CD14-positive monocyte (primary cell): ENCODE measurements at regions not wholly inside any gene's neighbourhood (a gene's known extent, or its start where the extent isn't known, plus 50 kb on each side); places are given as distances from the start of the nearest gene placed in this dataset.
A peak's percentile ranks its signal among the peaks of the same experiment; 100 is the strongest.

Source experiments
- DNase-seq, 3 donors: peaks; one replicate each; pipeline ENCODE4 v3.0.0-alpha.2; 2011 to 2022
- H2AFZ ChIP-seq: 2 replicates; pipeline ENCODE4 v1.6.0; 2012; ENCODE audit warnings: mild to moderate bottlenecking, low read depth, low read length, inconsistent platforms; ENCODE audit not compliant: insufficient read depth, poor library complexity, severe bottlenecking
- H3K27ac ChIP-seq, 2 donors: 1 replicate in 1 of 2; 2 replicates in 1 of 2; pipeline ENCODE4 v1.5.1; 2012 to 2013; ENCODE audit warnings: low read length in 2 of 2, control low read depth in 1 of 2, inconsistent platforms in 1 of 2, low read depth in 1 of 2, mild to moderate bottlenecking in 1 of 2
- H3K27me3 ChIP-seq, 2 donors: one replicate each; pipeline versions ENCODE4 v1.6.0 to v1.6.1; 2011 to 2013; ENCODE audit warnings: low read length in 2 of 2; ENCODE audit not compliant: control insufficient read depth in 2 of 2, insufficient read depth in 2 of 2
- H3K36me3 ChIP-seq, 2 donors: replicated peaks in 1 of 2; 1 replicate in 1 of 2; 2 replicates in 1 of 2; pipeline versions ENCODE4 v1.5.1 to v1.6.1; 2012 to 2013; ENCODE audit warnings: low read length in 2 of 2, control low read depth in 1 of 2, inconsistent platforms in 1 of 2, mild to moderate bottlenecking in 1 of 2; ENCODE audit not compliant: insufficient read depth in 2 of 2, control insufficient read depth in 1 of 2
- H3K4me1 ChIP-seq, 2 donors: 1 replicate in 1 of 2; 2 replicates in 1 of 2; pipeline versions ENCODE4 v1.5.1 to v1.6.1; 2012 to 2013; ENCODE audit warnings: low read length in 2 of 2, control low read depth in 1 of 2, inconsistent platforms in 1 of 2, mild to moderate bottlenecking in 1 of 2, moderate library complexity in 1 of 2; ENCODE audit not compliant: insufficient read depth in 2 of 2, control insufficient read depth in 1 of 2
- H3K4me2 ChIP-seq: replicated peaks from 2 replicates; pipeline ENCODE3; 2012; ENCODE audit warnings: low read length, moderate library complexity, mild to moderate bottlenecking; ENCODE audit not compliant: poor library complexity, severe bottlenecking; ENCODE audit errors: extremely low read depth
- H3K4me3 ChIP-seq, 3 experiments: fragments of 200-600 bp in 1 of 3; sonication (generic) in 1 of 3; replicated peaks in 1 of 3; 1 replicate in 2 of 3; 2 replicates in 1 of 3; pipeline ENCODE4 v1.5.1; 2011 to 2013; ENCODE audit warnings: low read length in 3 of 3, mild to moderate bottlenecking in 3 of 3, control low read depth in 2 of 3, low read depth in 2 of 3, inconsistent platforms in 1 of 3, moderate library complexity in 1 of 3
- H3K79me2 ChIP-seq: 2 replicates; pipeline ENCODE4 v1.6.0; 2012; ENCODE audit warnings: mild to moderate bottlenecking, control low read depth, inconsistent platforms, low read length, moderate library complexity; ENCODE audit not compliant: insufficient read depth
- H3K9ac ChIP-seq: 2 replicates; pipeline ENCODE4 v1.6.0; 2017; ENCODE audit warnings: low read length, mild to moderate bottlenecking; ENCODE audit not compliant: insufficient read depth, poor library complexity, severe bottlenecking
- H3K9me3 ChIP-seq, 2 donors: replicated peaks in 1 of 2; 1 replicate in 1 of 2; 2 replicates in 1 of 2; pipeline versions ENCODE4 v1.5.1 to v1.6.1; 2012 to 2013; ENCODE audit warnings: low read length in 2 of 2, control low read depth in 1 of 2; ENCODE audit not compliant: control insufficient read depth in 1 of 2, insufficient read depth in 1 of 2
- H4K20me1 ChIP-seq: 2 replicates; pipeline ENCODE4 v1.6.0; 2012; ENCODE audit warnings: mild to moderate bottlenecking, low read length, control low read depth, moderate library complexity; ENCODE audit not compliant: insufficient read depth
- H3K27ac Mint-ChIP-seq, 7 donors: one replicate each; pipeline ENCODE4 v1.8.0; 2020; ENCODE audit warnings: mild to moderate bottlenecking in 7 of 7, mixed read lengths in 7 of 7, moderate library complexity in 6 of 7, inconsistent platforms in 2 of 7
- H3K27me3 Mint-ChIP-seq, 3 donors: one replicate each; pipeline ENCODE4 v1.8.0; 2021 to 2022; ENCODE audit warnings: low read depth in 3 of 3, mild to moderate bottlenecking in 3 of 3, mixed read lengths in 3 of 3, moderate library complexity in 3 of 3, inconsistent platforms in 1 of 3
- H3K36me3 Mint-ChIP-seq, 2 donors: one replicate each; pipeline ENCODE4 v1.8.0; 2020; ENCODE audit warnings: mixed read lengths in 2 of 2, inconsistent platforms in 1 of 2, mild to moderate bottlenecking in 1 of 2
- H3K4me1 Mint-ChIP-seq: one replicate; pipeline ENCODE4 v1.8.0; 2020; ENCODE audit warnings: mild to moderate bottlenecking, mixed read lengths
- H3K4me3 Mint-ChIP-seq, 2 donors: one replicate each; pipeline ENCODE4 v1.8.0; 2020; ENCODE audit warnings: mild to moderate bottlenecking in 2 of 2, mixed read lengths in 2 of 2, moderate library complexity in 1 of 2
- H3K9me3 Mint-ChIP-seq, 7 donors: one replicate each; pipeline ENCODE4 v1.8.0; 2020 to 2022; ENCODE audit warnings: mixed read lengths in 7 of 7, mild to moderate bottlenecking in 6 of 7, moderate library complexity in 6 of 7, inconsistent platforms in 2 of 7
- CTCF ChIP-seq: fragments of 200-600 bp; IDR thresholded peaks from one replicate; pipeline ENCODE4 v1.8.0; 2022; ENCODE audit warnings: antibody characterized with exemption, mild to moderate bottlenecking
- WGBS: methylation state at CpG from one replicate; pipeline ENCODE4 v1.1.5; 2013; ENCODE audit warnings: missing lambda C conversion rate; ENCODE audit not compliant: insufficient coverage; 5-methylcytosine and 5-hydroxymethylcytosine counted together
- intact Hi-C, 2 donors: fragments of 100-400 bp; cut with micrococcal nuclease; formaldehyde crosslinking; loops; one replicate each; pipeline versions ENCODE4 v1.15.0 to v1.15.1; 2023

DNA sequence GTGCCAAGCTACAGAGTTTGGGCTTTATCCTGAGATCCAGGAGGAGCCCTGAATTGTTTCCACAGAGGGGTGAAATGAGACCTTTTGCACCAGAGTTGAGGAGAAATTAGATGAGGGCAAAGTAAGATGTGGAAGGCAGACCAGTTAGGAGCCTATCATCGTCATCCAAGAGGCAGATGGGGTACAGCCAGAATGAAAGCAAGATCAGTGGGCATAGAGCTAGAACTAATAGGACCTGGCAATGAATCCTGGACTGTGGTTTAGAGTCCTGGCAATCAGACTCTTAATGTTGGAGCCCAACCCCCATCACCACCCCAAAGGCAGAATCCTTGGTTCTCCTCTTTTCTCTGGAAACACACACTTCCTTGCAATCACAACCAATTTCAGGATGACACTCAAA is 166.6 kb upstream of the HMGA2 start:
- Histone ChIP-seq H2AFZ (no peak overlapping the region), H3K27ac (no peak overlapping the region), H3K4me1 (peaks cover 0 to 10% of the 10 kb centered on the region in 2 donors), H3K79me2 (no peaks in the 10 kb centered on the region), H3K9me3 (no peaks in the 10 kb centered on the region), H4K20me1 (no peaks in the 10 kb centered on the region), H3K27me3 (peaks cover 0 to 2% of the 10 kb centered on the region in 2 donors), H3K36me3 (no peaks in the 10 kb centered on the region), H3K4me3 (no peak overlapping the region), H3K9ac (no peak overlapping the region), H3K4me2 (no peak overlapping the region)
- Mint-ChIP-seq H3K4me1 (peaks cover 18% of the 10 kb centered on the region), H3K9me3 (peaks cover 0 to 3% (median 0%) of the 10 kb centered on the region in 7 donors), H3K36me3 (no peaks in the 10 kb centered on the region), H3K27ac (no peak overlapping the region), H3K4me3 (no peak overlapping the region), H3K27me3 (peaks cover 3 to 11% (median 10%) of the 10 kb centered on the region in 3 donors)
- no peak for DNase-seq
- TF ChIP-seq CTCF: no peak
- 100% methylated on average over 1 of the region's 1 CpG for WGBS
- intact Hi-C loops: no loop called here

GRCh38 chr12:65658360-65658759 is 165.9 kb upstream of the HMGA2 start:
- Mint-ChIP-seq H3K4me1 (peaks cover 17% of the 10 kb centered on the region), H3K27ac (peak overlapping the region in 2 of 7 donors; percentile 42 to 52), H3K27me3 (peaks cover 3 to 11% (median 10%) of the 10 kb centered on the region in 3 donors), H3K36me3 (no peaks in the 10 kb centered on the region), H3K9me3 (peaks cover 0 to 3% (median 0%) of the 10 kb centered on the region in 7 donors), H3K4me3 (no peak overlapping the region)
- Histone ChIP-seq H3K9ac (no peak overlapping the region), H3K27ac (no peak overlapping the region), H3K4me3 (no peak overlapping the region), H3K4me1 (peaks cover 0 to 10% of the 10 kb centered on the region in 2 donors), H2AFZ (no peak overlapping the region), H3K4me2 (no peak overlapping the region), H3K9me3 (no peaks in the 10 kb centered on the region), H3K27me3 (peaks cover 0 to 2% of the 10 kb centered on the region in 2 donors), H4K20me1 (no peaks in the 10 kb centered on the region), H3K79me2 (no peaks in the 10 kb centered on the region), H3K36me3 (no peaks in the 10 kb centered on the region)
- no peak for DNase-seq
- no peak for TF ChIP-seq CTCF
- intact Hi-C loops: no loop called here
- no CpG with 5 or more reads among the region's 2 CpGs for WGBS
